ENCODE measurements at regions not wholly inside any gene's neighbourhood (a gene's known extent, or its start where the extent isn't known, plus 50 kb on each side); places are given as distances from the start of the nearest gene placed in this dataset.

DNA sequence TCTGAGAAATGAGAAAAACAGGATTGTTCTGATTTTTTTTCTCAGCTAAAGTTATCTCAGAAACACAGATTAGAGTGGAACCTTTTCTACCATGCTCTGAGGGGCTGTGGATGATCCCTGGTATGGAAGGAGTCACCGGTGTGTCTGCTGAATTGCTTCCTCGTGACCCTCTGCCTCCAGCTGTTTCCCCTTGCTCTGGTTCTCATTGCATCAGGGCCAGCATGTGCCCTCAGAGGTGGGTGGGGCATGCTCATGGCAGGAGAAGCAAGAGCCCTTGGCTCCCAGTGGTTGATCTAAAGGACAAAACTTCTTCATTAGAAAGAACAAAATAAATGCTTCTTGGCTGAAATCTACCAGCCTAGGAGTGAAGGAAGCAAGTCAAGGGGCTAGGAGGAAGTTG, 183.2 kb upstream of the HMCN1 start:
- no peaks in the 10 kb centered on the region for H3K36me3 ChIP-seq (ENCODE audit: insufficient read depth)
- no peak overlapping the region for H2AFZ ChIP-seq (ENCODE audit: low read depth)
- no peaks in the 10 kb centered on the region for H4K20me1 ChIP-seq (ENCODE audit: insufficient read depth)
- no peaks in the 10 kb centered on the region for H3K79me2 ChIP-seq (ENCODE audit: insufficient read depth, low read depth)
- TF ChIP-seq CTCF (conservative IDR thresholded peaks at IDR 0.05; ENCODE audit: low read depth, low read length) = no peak
- H3K4me3 ChIP-seq (IDR thresholded peaks at IDR 0.05; ENCODE audit: insufficient read depth, low read depth, low read length) = no peak overlapping the region
- no peaks in the 10 kb centered on the region for H3K27me3 ChIP-seq (ENCODE audit: insufficient read depth, low read depth)
- no peak overlapping the region for H3K27ac ChIP-seq
- no peak overlapping the region for H3K4me2 ChIP-seq
- no peak overlapping the region for H3K9ac ChIP-seq
- H3K4me1 ChIP-seq (ENCODE audit: low read depth, poor library complexity, severe bottlenecking) = no peaks in the 10 kb centered on the region

GRCh38 chr1:185549906-185550305, 184.3 kb upstream of the HMCN1 start:
- Histone ChIP-seq H4K20me1 (ENCODE audit: insufficient read depth) (no peaks in the 10 kb centered on the region), H2AFZ (ENCODE audit: low read depth) (no peak overlapping the region), H3K36me3 (ENCODE audit: insufficient read depth) (no peaks in the 10 kb centered on the region), H3K27me3 (ENCODE audit: insufficient read depth, low read depth) (no peaks in the 10 kb centered on the region), H3K4me3 (IDR thresholded peaks at IDR 0.05; ENCODE audit: insufficient read depth, low read depth, low read length) (no peak overlapping the region), H3K27ac (no peak overlapping the region), H3K4me2 (no peak overlapping the region), H3K9ac (no peak overlapping the region), H3K4me1 (ENCODE audit: low read depth, poor library complexity, severe bottlenecking) (no peaks in the 10 kb centered on the region), H3K79me2 (ENCODE audit: insufficient read depth, low read depth) (no peaks in the 10 kb centered on the region)
- no peak for TF ChIP-seq CTCF (conservative IDR thresholded peaks at IDR 0.05; ENCODE audit: low read depth, low read length)

- TF ChIP-seq CTCF (conservative IDR thresholded peaks at IDR 0.05; ENCODE audit: low read depth, low read length) = no peak
- Histone ChIP-seq H3K4me3 (IDR thresholded peaks at IDR 0.05; ENCODE audit: insufficient read depth, low read depth, low read length) (no peak overlapping the region), H3K27me3 (ENCODE audit: insufficient read depth, low read depth) (no peaks in the 10 kb centered on the region), H3K4me2 (no peak overlapping the region), H3K27ac (no peak overlapping the region), H3K79me2 (ENCODE audit: insufficient read depth, low read depth) (no peaks in the 10 kb centered on the region), H3K4me1 (ENCODE audit: low read depth, poor library complexity, severe bottlenecking) (no peaks in the 10 kb centered on the region), H3K36me3 (ENCODE audit: insufficient read depth) (no peaks in the 10 kb centered on the region), H2AFZ (ENCODE audit: low read depth) (no peak overlapping the region), H3K9ac (no peak overlapping the region), H4K20me1 (ENCODE audit: insufficient read depth) (no peaks in the 10 kb centered on the region)
Measured at GRCh38 chr1:185546029-185546428, 188.2 kb upstream of the HMCN1 start.

GRCh38 chr1:185541871-185542301, 192.3 kb upstream of the HMCN1 start:
- no peak for TF ChIP-seq CTCF (conservative IDR thresholded peaks at IDR 0.05; ENCODE audit: low read depth, low read length)
- Histone ChIP-seq H3K4me2 (no peak overlapping the region), H2AFZ (ENCODE audit: low read depth) (no peak overlapping the region), H4K20me1 (ENCODE audit: insufficient read depth) (no peaks in the 10 kb centered on the region), H3K4me3 (IDR thresholded peaks at IDR 0.05; ENCODE audit: insufficient read depth, low read depth, low read length) (no peak overlapping the region), H3K27me3 (ENCODE audit: insufficient read depth, low read depth) (no peaks in the 10 kb centered on the region), H3K36me3 (ENCODE audit: insufficient read depth) (no peaks in the 10 kb centered on the region), H3K79me2 (ENCODE audit: insufficient read depth, low read depth) (no peaks in the 10 kb centered on the region), H3K4me1 (ENCODE audit: low read depth, poor library complexity, severe bottlenecking) (no peaks in the 10 kb centered on the region), H3K9ac (no peak overlapping the region), H3K27ac (no peak overlapping the region)
